Vagina (tissue), 2 donors: ENCODE measurements at regions not wholly inside any gene's neighbourhood (a gene's known extent, or its start where the extent isn't known, plus 50 kb on each side); places are given as distances from the start of the nearest gene placed in this dataset.

Source experiments
- POLR2A ChIP-seq, 2 donors: fragments of 450-650 bp; IDR thresholded peaks; one replicate each; pipeline ENCODE4 v1.6.1; 2017; ENCODE audit warnings: antibody characterized with exemption in 2 of 2, mild to moderate bottlenecking in 2 of 2, moderate library complexity in 2 of 2
- POLR2AphosphoS5 ChIP-seq, 2 donors: sonication (generic); formaldehyde crosslinking; IDR thresholded peaks; one replicate each; pipeline ENCODE4 v1.9.0; 2017; ENCODE audit warnings: antibody characterized with exemption in 2 of 2, mild to moderate bottlenecking in 2 of 2, low read depth in 1 of 2; ENCODE audit not compliant: insufficient read depth in 1 of 2
- TF ChIP-seq, protein P1 (sequence below), 3 experiments: fragments of 450-650 bp in 2 of 3; fragments of 200-600 bp in 1 of 3; sonication (generic) in 1 of 3; IDR thresholded peaks; one replicate each; pipeline ENCODE4 v1.5.1; 2017 to 2019; ENCODE audit warnings: antibody characterized with exemption in 3 of 3, mild to moderate bottlenecking in 2 of 3, moderate library complexity in 2 of 3

GRCh38 chr5:91642581-91642980 lies 259.5 kb upstream of the ARRDC3 start:
- TF ChIP-seq, protein P1, sequence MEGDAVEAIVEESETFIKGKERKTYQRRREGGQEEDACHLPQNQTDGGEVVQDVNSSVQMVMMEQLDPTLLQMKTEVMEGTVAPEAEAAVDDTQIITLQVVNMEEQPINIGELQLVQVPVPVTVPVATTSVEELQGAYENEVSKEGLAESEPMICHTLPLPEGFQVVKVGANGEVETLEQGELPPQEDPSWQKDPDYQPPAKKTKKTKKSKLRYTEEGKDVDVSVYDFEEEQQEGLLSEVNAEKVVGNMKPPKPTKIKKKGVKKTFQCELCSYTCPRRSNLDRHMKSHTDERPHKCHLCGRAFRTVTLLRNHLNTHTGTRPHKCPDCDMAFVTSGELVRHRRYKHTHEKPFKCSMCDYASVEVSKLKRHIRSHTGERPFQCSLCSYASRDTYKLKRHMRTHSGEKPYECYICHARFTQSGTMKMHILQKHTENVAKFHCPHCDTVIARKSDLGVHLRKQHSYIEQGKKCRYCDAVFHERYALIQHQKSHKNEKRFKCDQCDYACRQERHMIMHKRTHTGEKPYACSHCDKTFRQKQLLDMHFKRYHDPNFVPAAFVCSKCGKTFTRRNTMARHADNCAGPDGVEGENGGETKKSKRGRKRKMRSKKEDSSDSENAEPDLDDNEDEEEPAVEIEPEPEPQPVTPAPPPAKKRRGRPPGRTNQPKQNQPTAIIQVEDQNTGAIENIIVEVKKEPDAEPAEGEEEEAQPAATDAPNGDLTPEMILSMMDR (IDR thresholded peaks at IDR 0.05), result no peak
- TF ChIP-seq POLR2A (IDR thresholded peaks at IDR 0.05) (no peak), POLR2AphosphoS5 (IDR thresholded peaks at IDR 0.05; ENCODE audit: insufficient read depth in 1 of 2, low read depth in 1 of 2) (no peak)
